ENCODE measurements at regions not wholly inside any gene's neighbourhood (a gene's known extent, or its start where the extent isn't known, plus 50 kb on each side); places are given as distances from the start of the nearest gene placed in this dataset.
"Not testable (repeated sequence)": the region's sequence is repeated elsewhere in the genome, so short reads cannot be mapped to it uniquely, and the experiment has no call there.

DNA sequence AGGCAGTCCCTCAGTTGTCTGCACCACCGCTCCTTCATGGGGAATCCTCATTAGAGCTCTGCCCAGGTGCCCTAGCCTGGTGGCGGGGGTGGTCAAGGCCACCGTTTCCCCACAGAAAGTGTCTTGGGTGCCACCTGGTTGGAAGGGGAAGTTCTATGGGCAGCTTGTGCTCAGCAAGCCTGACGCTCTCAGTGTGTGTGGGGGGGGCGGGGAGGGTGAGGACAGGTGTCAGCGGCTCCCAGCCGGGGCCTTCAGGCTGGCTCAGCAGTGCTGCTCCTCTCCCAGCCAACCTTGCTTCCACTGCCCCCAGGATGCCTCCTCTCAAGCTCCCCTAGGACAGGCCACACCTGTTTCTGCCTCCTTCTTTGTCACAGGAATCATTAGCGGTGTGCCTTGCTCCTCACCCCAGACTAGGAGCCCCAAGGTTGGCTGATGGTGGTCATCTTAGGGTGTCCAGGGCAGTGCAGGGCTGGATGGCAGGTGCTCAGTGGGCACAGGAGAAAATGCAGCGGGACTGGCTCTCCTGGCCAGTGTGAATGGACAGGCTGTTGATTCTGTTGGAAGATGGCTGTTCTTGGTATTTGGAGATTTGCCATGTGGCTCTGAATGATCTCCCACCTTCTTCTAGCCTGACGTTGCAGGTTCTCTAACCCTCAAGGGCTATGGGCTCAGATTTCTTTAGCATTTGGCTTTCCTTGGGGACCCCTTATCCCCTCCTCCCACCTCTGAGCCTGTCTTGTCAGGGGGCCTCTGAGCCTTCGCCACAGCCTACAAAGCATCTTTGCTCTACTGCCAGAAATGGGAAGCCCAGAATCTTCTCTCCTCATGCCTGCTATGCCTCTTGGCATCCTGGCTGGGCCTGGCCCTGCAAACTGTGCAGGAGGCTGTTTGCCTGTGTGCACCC, 185.8 kb upstream of the HS6ST1 start:
- DNase-seq (ENCODE audit: low read depth in 2 of 2), result no peak

DNA sequence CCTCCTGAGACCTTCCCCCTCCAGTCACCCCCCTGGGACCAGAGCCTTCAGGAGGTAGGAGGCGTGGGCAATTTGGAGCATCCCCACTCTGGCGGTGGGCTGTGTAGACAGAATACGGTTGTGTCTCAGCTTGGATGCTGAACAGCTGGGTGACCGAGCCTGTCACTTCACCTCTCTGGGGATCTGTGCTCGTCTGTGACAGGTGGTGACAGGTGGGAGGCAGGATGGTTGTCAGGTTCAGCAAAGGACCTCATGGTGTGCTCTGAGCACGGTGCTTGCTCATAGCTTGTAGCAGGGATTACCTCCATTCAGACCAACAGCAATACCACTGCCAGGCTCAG, 186.5 kb upstream of the HS6ST1 start:
- DNase-seq (ENCODE audit: low read depth in 2 of 2), result no peak

DNA sequence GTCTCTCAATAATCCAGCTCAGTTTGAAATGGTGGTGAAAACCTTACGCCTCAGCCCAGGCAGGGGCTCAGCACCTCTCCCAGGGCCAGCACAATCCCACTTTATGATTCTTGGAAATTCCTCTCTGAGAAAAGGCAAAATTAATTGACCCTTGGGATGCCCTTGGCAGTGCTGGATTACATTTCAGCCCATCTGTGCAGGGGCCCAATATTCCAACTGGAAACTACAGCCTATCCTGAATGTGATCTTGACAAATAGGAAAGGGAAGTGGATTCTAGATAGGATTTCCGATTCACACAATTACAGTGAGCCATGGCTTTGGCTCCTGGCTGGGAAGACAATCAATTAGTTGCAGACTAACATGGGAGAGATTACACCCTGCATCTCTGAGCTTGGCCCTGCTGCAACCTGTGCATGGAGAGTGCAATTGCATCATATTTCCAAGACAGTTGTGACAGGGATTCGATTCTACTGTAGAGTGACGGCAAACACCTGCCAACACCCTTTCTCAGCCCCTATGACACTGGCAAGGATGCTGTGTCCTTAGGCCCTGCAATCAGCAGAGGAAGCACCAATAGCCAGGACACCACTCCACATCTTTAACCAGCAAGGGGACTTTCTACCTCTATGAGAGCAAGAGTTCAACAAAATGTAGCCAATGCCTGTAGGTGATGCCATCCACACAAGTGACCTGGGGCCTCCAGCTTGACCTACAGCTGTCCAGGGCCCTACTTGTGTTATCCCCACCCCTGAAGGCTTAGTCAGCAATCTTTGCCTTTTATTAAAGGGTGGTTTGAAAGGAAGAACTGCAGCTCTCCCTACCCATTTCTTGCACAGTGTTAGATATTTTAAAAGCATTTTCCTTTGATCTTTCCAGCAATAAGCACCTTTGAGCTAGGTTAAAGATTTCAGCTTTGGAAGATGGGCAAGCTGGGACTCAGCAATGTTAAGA, 187.2 kb upstream of the HS6ST1 start:
- no peak for DNase-seq (ENCODE audit: low read depth in 2 of 2)

DNA sequence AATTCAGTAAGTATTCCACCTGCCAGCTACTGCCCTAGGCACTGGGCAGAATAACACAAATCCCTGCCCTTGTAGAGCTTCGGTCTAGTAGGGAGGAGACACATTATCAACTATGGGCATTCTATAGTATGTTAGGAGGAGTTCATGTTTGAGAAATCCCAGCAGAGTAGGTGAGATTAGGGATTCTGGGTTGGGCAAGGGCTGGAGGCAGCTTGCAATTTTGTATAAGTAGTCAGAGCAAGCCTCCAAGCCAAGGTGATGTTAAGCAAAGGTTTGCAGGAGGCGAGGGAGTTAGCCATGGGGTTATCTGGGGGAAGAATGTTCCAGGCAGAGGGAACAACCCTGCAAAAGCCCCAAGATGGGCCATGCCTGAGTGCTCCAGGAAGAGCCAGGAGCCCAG, 187.9 kb upstream of the HS6ST1 start:
- DNase-seq (ENCODE audit: low read depth in 2 of 2), result no peak

DNA sequence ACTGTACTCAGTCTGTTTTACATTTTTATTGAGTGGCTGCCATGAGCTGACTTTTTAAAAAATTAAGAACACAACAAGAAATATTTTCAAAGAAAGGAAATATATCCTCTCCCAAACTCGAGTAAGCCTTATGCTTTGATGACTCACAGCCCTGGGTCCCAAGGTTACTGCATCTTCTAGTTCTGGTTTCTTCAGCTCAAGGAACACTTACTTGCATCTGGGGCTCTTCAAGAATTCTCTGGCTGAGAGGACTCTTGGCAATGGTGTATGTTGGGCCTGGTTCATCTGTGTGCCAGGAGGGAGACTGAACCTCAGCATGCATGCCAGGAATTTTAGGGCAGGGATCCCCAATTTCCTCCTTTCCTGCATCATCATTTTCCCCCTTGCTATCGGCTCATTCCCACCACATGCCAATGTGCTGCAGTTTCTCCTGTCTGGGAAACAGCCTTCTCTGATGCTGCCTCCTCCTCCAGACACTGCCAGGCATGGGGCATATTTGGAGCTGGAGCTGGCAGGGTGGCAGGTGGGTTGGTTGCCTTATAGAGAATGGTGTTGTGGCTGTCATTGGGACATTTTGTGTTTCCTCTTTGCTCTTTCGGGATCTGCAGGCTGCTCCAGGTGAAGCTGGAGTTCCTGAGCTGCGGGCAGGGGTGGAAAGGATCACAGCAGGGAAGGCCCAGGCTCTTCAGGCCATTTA, 192.2 kb upstream of the HS6ST1 start:
- no peak for DNase-seq (ENCODE audit: low read depth in 2 of 2)

DNA sequence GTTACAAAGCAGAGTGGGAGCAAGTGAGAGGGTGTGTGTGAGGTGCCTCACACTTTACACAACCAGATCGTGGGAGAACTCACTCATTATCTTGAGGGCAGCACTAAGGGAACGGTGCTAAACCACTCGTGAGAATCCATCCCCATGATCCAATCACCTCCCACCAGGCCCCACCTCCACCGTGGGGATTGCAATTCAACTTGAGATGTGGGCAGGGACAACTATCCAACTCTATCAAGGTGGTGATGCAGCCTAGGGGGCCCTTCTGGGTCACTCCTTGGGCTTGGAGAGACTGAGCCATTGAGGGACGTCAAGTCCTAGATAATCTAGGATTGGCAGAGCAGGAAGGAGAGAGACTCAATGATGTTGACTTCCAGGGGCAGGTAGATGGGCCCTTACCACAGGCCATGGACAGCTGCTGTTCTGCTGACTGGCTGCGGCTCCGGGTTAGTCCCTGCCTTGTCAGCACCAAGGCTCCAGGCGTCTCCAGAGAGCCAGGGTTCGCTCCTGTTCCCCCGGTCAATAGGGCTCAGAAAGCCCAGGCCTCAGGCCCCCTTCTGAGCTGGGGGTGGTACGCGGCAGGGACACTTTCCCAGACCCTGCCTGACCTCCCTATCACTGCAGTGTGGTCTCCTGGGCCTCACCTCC, 193.2 kb upstream of the HS6ST1 start:
- no peak for DNase-seq (ENCODE audit: low read depth in 2 of 2)

DNA sequence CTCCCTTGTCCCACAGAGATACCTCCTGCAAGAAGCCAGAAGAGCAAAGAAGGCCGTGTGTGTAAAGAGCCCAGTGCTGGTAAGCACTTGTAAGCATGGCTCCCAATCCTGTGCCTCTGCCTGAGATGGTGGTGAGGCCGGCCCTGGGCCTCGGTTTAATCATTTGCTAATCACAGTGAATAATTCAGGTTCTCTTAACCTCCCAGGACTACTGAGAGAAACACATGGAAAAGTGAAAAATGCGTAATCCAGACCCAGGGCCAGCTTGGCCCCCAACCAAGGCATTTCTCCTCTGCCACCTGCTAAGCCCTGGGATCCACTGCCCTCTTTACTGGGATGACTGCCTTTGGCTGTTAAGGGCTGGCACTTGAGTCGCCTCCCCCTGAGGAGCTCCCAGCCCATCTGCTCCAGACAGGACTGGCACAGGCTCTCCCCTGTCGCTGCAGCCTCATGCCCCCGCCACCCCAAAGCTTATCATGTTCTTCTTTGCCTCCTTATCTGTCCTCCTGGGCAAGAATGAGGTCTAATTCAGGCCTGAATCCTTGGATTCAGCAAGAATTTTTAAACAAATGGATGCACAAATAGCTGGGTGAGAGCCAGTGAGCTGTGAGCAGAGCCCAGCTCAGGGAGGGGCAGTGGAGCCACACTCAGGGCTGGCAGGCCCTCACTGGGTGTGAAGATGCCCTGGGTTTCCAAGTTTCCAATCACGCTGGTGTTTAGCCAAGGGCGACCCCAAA, 193.9 kb upstream of the HS6ST1 start:
- DNase-seq (ENCODE audit: low read depth in 2 of 2), result no peak

DNA sequence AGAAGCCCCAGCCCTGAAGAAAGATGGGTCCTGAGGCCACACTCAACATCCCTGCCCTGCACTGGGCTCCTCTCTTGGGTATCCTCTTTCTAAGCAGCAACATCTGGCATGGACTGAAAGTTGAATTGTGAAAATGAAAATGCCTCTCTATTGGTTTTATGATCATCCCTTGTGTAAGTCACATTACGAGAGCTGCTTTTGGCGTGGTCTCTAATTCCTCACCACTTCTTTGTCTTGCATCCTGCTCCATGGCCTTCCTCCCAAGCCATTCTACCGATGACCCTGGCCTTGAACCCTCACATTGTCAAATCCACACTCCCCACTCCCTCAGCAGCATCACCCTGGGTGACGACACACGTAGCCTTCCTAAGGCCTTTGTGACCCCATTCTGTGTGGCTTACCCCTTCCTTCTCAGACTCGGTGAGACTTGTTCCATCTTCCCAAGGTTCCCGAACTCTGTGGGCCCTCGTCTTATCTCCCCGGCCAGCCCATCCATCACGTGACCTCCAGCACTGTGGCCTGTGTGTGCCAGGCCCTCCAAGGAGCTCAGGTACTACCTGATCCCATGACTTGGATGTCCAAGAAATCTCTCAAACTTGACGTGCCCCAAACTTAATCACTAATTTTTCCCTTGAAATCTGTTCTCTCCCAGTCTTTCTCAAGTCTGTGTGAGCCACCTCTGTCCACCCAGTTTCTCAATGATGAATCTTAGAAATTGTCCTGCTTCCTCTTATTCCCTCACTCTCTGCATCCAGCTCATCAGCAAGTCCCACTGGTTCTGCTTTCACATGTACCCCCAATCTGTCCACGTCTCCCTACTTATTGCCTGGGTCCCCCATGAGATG, 194.7 kb upstream of the HS6ST1 start:
- DNase-seq (ENCODE audit: low read depth in 2 of 2), result no peak

DNA sequence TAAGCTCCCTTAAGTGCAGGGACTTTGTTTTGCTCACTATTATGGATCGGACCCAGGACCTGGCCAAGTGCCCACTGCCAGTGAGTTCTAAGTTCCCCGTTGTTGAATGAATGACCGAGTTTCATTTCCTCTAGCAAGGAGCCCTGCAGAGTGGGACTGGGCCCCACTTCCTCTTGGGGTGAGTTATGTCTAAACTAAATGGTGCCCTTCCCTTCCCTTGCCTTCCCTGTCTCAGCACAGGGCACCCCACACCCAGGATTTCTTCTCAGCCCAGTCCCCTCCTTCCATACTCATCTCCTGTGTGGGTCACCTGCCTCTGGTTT, 195.3 kb upstream of the HS6ST1 start:
- no peak for DNase-seq (ENCODE audit: low read depth in 2 of 2)

DNA sequence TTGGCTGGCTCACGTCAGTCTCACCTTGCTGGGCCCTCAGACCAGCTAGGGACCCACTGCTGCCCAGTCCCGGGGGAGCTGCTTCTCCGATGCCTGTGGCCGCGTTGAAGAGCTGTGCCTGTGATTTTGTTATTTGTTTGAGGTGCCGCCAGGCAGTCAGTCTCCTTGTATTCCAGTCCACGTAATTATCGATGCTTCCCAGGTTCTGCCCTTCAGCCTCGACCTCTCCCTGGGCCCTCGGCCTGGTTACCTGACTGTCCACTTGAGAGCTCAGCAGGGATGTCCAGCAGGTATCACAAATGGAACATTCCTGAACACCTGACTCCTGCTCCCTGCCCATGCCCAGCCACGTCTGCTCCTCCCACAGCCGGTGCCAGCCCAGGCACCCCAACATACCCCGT, 195.9 kb upstream of the HS6ST1 start:
- no peak for DNase-seq (ENCODE audit: low read depth in 2 of 2)

DNA sequence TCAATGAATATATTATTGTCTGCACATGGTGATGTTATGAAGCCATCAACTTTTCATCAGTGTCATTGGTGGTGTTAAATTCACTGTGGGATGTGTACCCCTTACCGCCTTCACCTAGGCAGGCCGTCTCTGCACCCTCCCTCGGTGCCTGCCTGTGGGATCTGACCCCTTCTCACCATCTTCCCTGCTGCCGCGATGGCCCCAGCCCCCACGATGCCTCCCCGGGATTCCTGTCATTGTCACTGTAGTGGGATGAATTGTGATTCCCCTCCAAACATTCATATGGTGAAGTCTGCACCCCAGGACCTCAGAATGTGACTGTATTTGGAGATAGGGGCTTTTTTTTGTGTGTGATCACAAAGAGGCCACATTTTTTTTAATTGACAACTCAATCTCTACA, 198.3 kb upstream of the HS6ST1 start:
- DNase-seq (ENCODE audit: low read depth in 2 of 2), result no peak

DNA sequence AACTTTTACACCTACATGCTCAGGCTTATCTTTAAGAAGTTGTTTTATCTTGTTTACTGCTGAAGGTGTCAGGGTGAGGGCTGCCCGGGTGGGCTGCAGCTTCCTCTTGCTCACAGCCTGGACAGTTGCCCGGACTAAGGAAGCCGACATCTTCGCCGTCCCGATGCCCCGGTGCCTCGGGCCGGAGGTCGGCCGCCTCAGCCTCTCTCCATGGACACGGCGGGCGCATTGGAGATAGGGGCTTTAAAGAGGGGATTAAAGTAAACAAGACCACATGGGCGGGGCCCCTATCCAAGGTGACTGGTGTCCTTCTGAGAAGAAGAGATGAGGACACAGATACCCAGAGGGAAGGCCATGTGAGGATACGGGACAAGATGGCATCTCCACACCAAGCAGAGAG, 200.4 kb upstream of the HS6ST1 start:
- not testable (repeated sequence) for DNase-seq (ENCODE audit: low read depth in 2 of 2)

DNA sequence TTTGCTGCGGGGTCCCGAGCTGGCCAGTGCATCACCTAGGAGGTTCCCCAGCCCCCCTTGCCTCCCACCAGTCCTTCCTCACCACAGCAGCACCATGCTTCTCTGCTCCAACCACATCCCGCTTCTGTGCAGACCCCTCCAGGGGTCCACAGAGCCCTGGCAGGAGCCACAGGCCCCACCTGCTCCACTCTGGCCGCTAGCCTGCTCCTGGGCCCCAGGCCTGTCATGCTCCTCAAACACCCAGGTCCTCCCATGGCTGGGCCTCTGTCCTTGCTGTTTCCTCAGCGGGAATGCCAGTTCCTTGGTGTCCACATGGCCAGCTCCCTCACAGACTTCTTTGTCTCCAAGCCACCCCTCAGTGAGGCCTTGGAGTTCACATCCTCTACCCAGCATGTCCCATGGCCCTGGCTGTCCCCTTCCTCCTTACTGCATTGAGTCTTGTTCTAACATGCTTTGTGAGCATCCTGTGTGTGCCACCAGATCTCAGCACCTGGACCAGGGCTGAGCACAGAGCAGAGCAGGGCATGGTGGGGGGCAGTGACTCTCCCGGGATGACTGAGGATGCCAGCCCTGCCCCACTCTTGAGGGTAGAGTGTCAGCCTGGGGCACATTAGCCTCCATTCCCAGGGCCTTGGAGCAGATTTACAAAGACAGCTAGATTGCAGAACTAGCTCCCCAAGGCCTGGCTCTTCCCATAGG, 201.0 kb upstream of the HS6ST1 start:
- no peak for DNase-seq (ENCODE audit: low read depth in 2 of 2)

DNA sequence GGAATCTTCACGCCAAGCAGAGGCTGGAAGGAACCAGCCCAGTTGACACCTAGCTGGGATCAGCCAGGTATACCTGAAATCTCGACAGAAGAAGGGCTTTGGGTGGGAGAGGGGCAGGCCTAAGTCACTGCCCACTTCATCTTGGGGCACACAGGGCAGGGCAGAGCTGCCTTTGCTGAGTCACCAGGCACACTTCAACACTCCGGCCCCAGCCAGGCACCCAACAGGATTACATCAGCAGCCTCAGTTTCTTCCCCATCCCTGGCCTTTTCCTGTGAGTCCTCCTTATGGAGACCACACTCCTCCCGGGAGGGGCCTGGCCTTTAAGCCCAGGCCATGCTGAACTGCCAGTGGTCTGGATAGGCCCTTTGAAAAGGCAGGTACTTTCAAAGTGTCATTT, 201.7 kb upstream of the HS6ST1 start:
- DNase-seq (ENCODE audit: low read depth in 2 of 2), result no peak

DNA sequence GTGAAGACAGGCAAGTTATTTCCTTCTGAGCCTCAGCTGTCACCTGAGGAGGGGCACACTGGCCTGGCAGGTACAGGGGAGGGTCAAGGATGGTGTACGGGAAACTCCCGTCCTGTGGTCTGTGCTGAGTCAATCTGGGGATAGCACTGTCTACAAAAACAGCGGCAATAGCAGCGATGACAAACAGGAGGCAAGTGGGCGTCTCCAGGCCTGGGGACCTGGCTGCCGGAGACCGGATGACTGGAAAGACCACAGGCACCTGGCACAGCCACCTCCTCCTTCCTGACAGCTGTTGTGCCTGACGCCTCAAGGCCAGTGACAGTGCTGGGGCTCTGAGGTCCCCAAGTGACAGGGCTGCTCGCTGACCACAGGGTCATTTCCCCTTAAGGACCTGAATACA, 202.1 kb upstream of the HS6ST1 start:
- DNase-seq (ENCODE audit: low read depth in 2 of 2), result no peak

DNA sequence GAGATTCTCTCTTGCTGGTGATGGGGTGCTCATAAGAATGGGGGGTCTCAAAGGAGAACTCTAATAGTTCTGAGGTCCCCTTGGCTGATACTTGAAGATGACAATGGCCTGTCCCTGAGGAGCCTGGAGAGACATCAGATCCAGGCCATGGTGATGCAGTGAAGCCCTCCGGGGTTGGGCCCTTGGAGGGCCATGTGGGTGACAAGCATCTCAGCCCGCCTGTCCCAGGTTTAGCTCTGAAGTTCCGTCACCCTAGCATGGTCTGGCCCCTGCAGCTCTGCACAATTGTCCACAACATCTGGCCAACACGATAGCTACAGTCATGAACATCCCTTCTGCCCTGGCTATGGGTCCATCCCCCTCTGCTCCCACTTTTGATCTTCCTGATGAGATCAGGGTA, 202.8 kb upstream of the HS6ST1 start:
- no peak for DNase-seq (ENCODE audit: low read depth in 2 of 2)

DNA sequence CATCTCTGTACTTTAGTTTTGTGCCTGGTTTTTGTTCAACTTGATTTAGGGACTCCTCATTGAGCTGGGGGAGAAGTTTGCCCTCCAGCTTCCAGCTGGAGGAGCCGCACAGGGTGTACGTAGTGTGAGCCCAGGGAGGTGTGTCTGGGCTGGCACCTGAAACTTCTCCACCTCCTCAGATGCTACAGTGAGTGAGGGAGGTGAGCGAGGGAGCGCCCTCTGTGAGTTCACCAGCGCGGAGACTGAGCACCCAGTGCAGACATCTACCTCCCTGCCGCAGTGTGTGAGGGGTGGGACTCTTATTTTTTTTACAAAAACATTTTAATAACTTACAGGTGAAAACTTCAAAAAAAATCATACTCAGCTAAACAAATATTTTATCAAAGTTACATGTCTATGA, 204.2 kb upstream of the HS6ST1 start:
- DNase-seq (ENCODE audit: low read depth in 2 of 2), result no peak

DNA sequence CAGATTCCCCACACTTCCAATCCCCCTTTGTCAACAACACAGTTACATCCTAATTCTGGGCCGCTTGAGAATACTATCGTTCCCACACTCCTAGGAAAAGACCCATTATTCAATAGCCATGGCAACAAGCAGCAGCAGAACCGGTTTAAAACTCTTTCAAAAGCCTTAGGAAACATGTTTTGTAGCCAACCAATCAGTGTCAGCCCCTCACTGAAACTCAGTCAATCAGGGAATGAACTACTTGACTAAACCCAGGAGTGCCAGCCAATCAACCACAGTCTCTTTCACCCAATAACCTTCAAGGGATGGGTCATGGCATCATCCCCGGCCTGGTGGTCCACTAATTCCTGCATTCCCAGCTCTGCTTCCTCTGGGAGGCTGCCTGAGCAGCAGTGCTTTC, 204.8 kb upstream of the HS6ST1 start:
- DNase-seq (ENCODE audit: low read depth in 2 of 2), result no peak

DNA sequence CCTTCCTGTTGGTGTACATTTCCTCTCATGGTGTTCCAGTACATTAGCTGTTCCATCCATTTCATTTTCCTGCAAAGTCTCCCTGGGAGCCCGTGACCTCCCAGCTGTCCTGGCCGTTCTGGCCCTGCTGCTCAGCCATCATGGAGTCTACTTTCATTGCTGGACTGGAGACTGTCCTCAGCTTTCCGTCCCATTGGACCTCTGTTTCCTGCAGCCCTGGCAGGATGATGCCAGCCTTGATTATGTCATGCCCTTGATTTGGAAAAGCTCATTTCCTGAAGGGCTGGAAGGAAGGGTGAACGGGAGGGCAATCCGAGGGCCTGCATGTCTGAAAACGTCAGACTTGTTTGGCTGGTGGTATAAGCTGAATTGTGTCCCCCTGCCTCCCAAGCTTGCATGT, 205.5 kb upstream of the HS6ST1 start:
- DNase-seq (ENCODE audit: low read depth in 2 of 2), result peak in 1 of 2 donors; percentile 17

DNA sequence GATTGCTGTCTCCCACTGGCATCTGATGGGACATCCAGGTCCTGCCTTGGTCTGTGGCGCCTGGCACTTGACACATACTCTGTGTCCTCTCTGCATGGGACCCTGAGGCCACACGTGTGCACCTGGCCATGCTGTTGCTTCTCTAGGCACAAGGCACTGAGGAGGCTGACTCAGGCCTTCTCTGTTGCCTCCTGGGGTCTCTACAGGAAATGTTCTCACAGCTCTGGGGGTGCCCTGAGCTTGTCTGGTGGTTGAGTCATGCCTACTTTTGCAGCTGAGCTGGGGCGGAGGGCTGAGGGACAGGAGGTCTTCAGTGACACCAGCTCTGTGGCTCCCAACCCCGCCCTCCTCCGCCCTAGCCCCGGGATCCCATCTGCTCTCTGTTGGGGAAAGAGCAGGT, 207.0 kb upstream of the HS6ST1 start:
- no peak for DNase-seq (ENCODE audit: low read depth in 2 of 2)
